ENCODE measurements at regions not wholly inside any gene's neighbourhood (a gene's known extent, or its start where the extent isn't known, plus 50 kb on each side); places are given as distances from the start of the nearest gene placed in this dataset.

- no peak for DNase-seq
- Mint-ChIP-seq H3K27me3 (ENCODE audit: insufficient read depth) (no peaks in the 10 kb centered on the region; the same call in 1 of the 2 replicates), H3K4me3 (no peak overlapping the region; the same call in 1 of the 2 replicates), H3K9me3 (no peaks in the 10 kb centered on the region), H3K4me1 (ENCODE audit: low read depth) (0 out of 2 replicates have a peak, but pooled peaks cover 4% of the 10 kb centered on the region), H3K36me3 (ENCODE audit: low read depth) (no peaks in the 10 kb centered on the region), H3K27ac (no peak overlapping the region)
- TF ChIP-seq CTCF (IDR thresholded peaks at IDR 0.05): no peak
Observed at GRCh38 chr1:55535724-55536544, 320.8 kb upstream of the USP24 start.

GRCh38 chr1:55534565-55535121 lies 319.5 kb upstream of the USP24 start:
- no peaks in the 10 kb centered on the region for H3K36me3 Mint-ChIP-seq (ENCODE audit: low read depth)
- no peak for DNase-seq
- H3K27me3 Mint-ChIP-seq (ENCODE audit: insufficient read depth): no peaks in the 10 kb centered on the region; the same call in 1 of the 2 replicates
- no peak overlapping the region for H3K27ac Mint-ChIP-seq
- H3K4me3 Mint-ChIP-seq: no peak overlapping the region
- peaks cover 4% of the 10 kb centered on the region; the same call in 1 of the 2 replicates for H3K4me1 Mint-ChIP-seq (ENCODE audit: low read depth)
- no peak for TF ChIP-seq CTCF (IDR thresholded peaks at IDR 0.05)
- no peaks in the 10 kb centered on the region for H3K9me3 Mint-ChIP-seq

- DNase-seq: no peak
- no peak for TF ChIP-seq CTCF (IDR thresholded peaks at IDR 0.05)
- H3K4me1 Mint-ChIP-seq (ENCODE audit: low read depth): peaks cover 2% of the 10 kb centered on the region; the same call in 1 of the 2 replicates
- no peaks in the 10 kb centered on the region; the same call in 1 of the 2 replicates for H3K27me3 Mint-ChIP-seq (ENCODE audit: insufficient read depth)
- no peaks in the 10 kb centered on the region for H3K36me3 Mint-ChIP-seq (ENCODE audit: low read depth)
- H3K27ac Mint-ChIP-seq: no peak overlapping the region
- no peak overlapping the region for H3K4me3 Mint-ChIP-seq
- no peaks in the 10 kb centered on the region for H3K9me3 Mint-ChIP-seq
Observed at GRCh38 chr1:55531644-55532043, 316.5 kb upstream of the USP24 start.

- H3K9me3 Mint-ChIP-seq: no peaks in the 10 kb centered on the region
- DNase-seq: no peak
- no peak overlapping the region for H3K4me3 Mint-ChIP-seq
- no peak overlapping the region for H3K27ac Mint-ChIP-seq
- no peaks in the 10 kb centered on the region for H3K36me3 Mint-ChIP-seq (ENCODE audit: low read depth)
- no peaks in the 10 kb centered on the region; the same call in 1 of the 2 replicates for H3K27me3 Mint-ChIP-seq (ENCODE audit: insufficient read depth)
- no peaks in the 10 kb centered on the region; the same call in 1 of the 2 replicates for H3K4me1 Mint-ChIP-seq (ENCODE audit: low read depth)
- TF ChIP-seq CTCF (IDR thresholded peaks at IDR 0.05): no peak
Observed at GRCh38 chr1:55530749-55531478, 315.8 kb upstream of the USP24 start.

- H3K27me3 Mint-ChIP-seq (ENCODE audit: insufficient read depth): no peaks in the 10 kb centered on the region; the same call in 1 of the 2 replicates
- H3K9me3 Mint-ChIP-seq: no peaks in the 10 kb centered on the region
- no peak for DNase-seq
- no peaks in the 10 kb centered on the region for H3K36me3 Mint-ChIP-seq (ENCODE audit: low read depth)
- no peak overlapping the region for H3K4me3 Mint-ChIP-seq
- H3K27ac Mint-ChIP-seq: no peak overlapping the region
- H3K4me1 Mint-ChIP-seq (ENCODE audit: low read depth): no peaks in the 10 kb centered on the region; the same call in 1 of the 2 replicates
- no peak for TF ChIP-seq CTCF (IDR thresholded peaks at IDR 0.05)
Observed at GRCh38 chr1:55529017-55529416, 313.9 kb upstream of the USP24 start.
